Neutrophil (primary cell): ENCODE measurements at regions not wholly inside any gene's neighbourhood (a gene's known extent, or its start where the extent isn't known, plus 50 kb on each side); places are given as distances from the start of the nearest gene placed in this dataset.

Source experiments
- H3K27ac ChIP-seq: fragments of 200-600 bp; sonication (generic); 2 replicates; pipeline ENCODE4 v1.5.1; 2016; ENCODE audit warnings: mild to moderate bottlenecking, moderate library complexity
- H3K27me3 ChIP-seq: fragments of 200-600 bp; sonication (generic); 2 replicates; pipeline ENCODE4 v1.6.0; 2016; ENCODE audit warnings: mild to moderate bottlenecking
- H3K36me3 ChIP-seq: fragments of 200-600 bp; sonication (generic); 2 replicates; pipeline ENCODE4 v1.5.1; 2017
- H3K4me1 ChIP-seq, 2 experiments: fragments of 200-600 bp in 1 of 2; sonication (generic) in 1 of 2; 1 replicate in 1 of 2; 2 replicates in 1 of 2; pipeline versions ENCODE4 v1.5.1 to v1.6.1; 2013 to 2016; ENCODE audit warnings: low read depth in 1 of 2, low read length in 1 of 2, mild to moderate bottlenecking in 1 of 2, moderate library complexity in 1 of 2; ENCODE audit not compliant: control insufficient read depth in 1 of 2, insufficient read depth in 1 of 2
- H3K4me3 ChIP-seq, 2 experiments: fragments of 200-600 bp in 1 of 2; sonication (generic) in 1 of 2; 1 replicate in 1 of 2; 2 replicates in 1 of 2; pipeline ENCODE4 v1.5.1; 2013 to 2016; ENCODE audit warnings: low read depth in 1 of 2, low read length in 1 of 2, mild to moderate bottlenecking in 1 of 2, moderate library complexity in 1 of 2
- H3K9me3 ChIP-seq: fragments of 200-600 bp; sonication (generic); 2 replicates; pipeline ENCODE4 v1.5.1; 2016
- CTCF ChIP-seq: fragments of 200-600 bp; sonication (generic); IDR thresholded peaks from 2 replicates; pipeline ENCODE4 v1.5.1; 2016; ENCODE audit warnings: antibody characterized with exemption

- H3K27me3 ChIP-seq = no peaks in the 10 kb centered on the region
- no peaks in the 10 kb centered on the region for H3K4me1 ChIP-seq
- H3K4me3 ChIP-seq = no peak overlapping the region
- TF ChIP-seq CTCF = no peak
- H3K36me3 ChIP-seq = no peaks in the 10 kb centered on the region
- H3K9me3 ChIP-seq = no peaks in the 10 kb centered on the region
- no peak overlapping the region for H3K27ac ChIP-seq
These were observed 76.6 kb downstream of the GPR88 start for GRCh38 chr1:100614570-100614969.

- Histone ChIP-seq H3K4me1 (no peaks in the 10 kb centered on the region), H3K36me3 (no peaks in the 10 kb centered on the region)
These were observed 77.7 kb downstream of the GPR88 start for GRCh38 chr1:100615686-100616085.

GRCh38 chr1:100616121-100616621, 78.2 kb downstream of the GPR88 start:
- no peak for TF ChIP-seq CTCF
- Histone ChIP-seq H3K4me3 (no peak overlapping the region), H3K9me3 (no peaks in the 10 kb centered on the region), H3K27me3 (no peaks in the 10 kb centered on the region), H3K27ac (no peak overlapping the region), H3K4me1 (no peaks in the 10 kb centered on the region), H3K36me3 (no peaks in the 10 kb centered on the region)

More at GRCh38 chr1:100615686-100616085, 77.7 kb downstream of the GPR88 start:
- no peaks in the 10 kb centered on the region for H3K27me3 ChIP-seq
- no peaks in the 10 kb centered on the region for H3K9me3 ChIP-seq
- TF ChIP-seq CTCF = no peak
- no peak overlapping the region for H3K4me3 ChIP-seq
- no peak overlapping the region for H3K27ac ChIP-seq

GRCh38 chr1:100622037-100622436, 84.1 kb downstream of the GPR88 start:
- peaks cover 0 to 6% of the 10 kb centered on the region in 2 experiments for H3K4me1 ChIP-seq
- no peaks in the 10 kb centered on the region for H3K36me3 ChIP-seq
- no peak overlapping the region for H3K27ac ChIP-seq
- no peaks in the 10 kb centered on the region for H3K9me3 ChIP-seq
- TF ChIP-seq CTCF = no peak
- no peaks in the 10 kb centered on the region for H3K27me3 ChIP-seq
- no peak overlapping the region for H3K4me3 ChIP-seq

- Histone ChIP-seq H3K27ac (no peak overlapping the region), H3K9me3 (no peaks in the 10 kb centered on the region), H3K36me3 (no peaks in the 10 kb centered on the region), H3K4me1 (peaks cover 0 to 11% of the 10 kb centered on the region in 2 experiments), H3K27me3 (no peaks in the 10 kb centered on the region), H3K4me3 (no peak overlapping the region)
- TF ChIP-seq CTCF = no peak
These were observed 84.6 kb downstream of the GPR88 start for GRCh38 chr1:100622506-100622905.
